ENCODE measurements at regions not wholly inside any gene's neighbourhood (a gene's known extent, or its start where the extent isn't known, plus 50 kb on each side); places are given as distances from the start of the nearest gene placed in this dataset.

DNA sequence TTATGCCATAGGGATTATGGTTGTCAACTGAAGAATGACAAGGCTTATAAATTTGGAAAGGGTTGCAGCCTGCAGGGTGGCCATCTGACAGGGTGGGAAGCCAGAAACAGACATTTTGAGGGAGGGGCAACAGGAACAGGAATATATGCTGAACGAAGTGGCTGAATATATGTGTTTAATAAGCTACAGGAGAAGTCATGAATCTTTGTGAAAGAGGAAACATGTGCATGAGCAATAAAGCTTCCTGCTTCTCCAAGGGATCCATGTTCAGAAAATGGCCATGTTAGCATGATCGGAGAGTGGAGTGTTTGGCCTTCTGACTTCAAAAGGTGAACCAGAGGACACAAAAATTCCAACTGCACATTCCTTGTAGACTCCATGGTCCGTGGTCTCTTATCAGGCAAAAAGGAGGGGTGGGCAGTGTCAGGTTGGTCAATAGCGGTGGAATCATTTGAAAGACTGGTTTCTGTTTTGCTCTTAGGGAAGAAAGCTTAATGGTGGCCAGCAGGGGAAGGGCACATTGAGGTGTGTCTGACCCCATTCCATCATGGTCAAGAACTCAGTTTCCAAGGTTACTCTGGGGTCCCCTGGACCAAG, 144.1 kb downstream of the SOCS6 start:
- DNase-seq (ENCODE audit: low read depth in 2 of 3, low spot score in 1 of 3) = no peak

DNA sequence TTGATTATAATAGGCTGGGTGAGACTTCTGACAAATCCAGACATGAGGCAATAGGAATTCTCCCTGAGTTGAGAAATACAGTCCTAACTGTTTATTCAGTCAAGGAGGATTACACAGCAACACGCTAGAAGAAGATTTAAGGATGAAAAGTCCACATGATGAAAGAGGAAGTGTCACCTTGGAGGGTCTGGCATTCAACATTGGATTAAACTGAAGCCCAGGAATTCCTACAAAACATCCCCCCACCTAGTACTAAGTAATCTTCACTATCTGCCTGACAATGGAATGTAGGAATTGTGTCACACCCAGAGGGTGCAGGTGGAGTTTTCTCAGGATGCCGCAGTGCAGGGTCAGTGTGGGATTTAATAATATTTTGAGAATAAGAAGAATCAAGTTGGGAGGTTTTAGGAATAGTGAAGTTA, 142.4 kb downstream of the SOCS6 start:
- DNase-seq (ENCODE audit: low read depth in 2 of 3, low spot score in 1 of 3) = no peak

DNA sequence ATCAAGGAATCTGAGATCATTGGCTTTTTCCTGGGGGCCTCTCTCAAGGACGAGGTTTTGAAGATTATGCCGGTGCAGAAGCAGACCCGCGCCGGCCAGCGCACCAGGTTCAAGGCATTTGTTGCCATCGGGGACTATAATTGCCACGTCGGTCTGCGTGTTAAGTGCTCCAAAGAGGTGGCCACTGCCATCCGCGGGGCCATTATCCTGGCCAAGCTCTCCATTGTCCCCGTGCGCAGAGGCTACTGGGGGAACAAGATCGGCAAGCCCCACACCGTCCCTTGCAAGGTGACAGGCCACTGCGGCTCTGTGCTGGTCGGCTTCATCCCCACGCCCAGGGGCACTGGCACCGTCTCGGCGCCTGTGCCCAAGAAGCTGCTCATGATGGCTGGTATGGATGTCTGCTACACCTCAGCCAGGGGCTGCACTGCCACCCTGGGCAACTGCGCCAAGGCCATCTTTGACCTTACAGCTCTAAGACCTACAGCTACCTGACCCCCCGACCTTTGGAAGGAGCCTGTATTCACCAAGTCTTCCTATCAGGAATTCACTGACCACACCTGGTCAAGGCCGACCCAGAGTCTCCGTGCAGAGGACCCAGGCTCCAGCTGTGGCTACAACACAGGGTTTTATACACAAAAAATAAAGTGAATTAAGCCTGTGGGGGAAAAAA, 141.8 kb downstream of the SOCS6 start:
- no peak for DNase-seq (ENCODE audit: low read depth in 2 of 3, low spot score in 1 of 3)

DNA sequence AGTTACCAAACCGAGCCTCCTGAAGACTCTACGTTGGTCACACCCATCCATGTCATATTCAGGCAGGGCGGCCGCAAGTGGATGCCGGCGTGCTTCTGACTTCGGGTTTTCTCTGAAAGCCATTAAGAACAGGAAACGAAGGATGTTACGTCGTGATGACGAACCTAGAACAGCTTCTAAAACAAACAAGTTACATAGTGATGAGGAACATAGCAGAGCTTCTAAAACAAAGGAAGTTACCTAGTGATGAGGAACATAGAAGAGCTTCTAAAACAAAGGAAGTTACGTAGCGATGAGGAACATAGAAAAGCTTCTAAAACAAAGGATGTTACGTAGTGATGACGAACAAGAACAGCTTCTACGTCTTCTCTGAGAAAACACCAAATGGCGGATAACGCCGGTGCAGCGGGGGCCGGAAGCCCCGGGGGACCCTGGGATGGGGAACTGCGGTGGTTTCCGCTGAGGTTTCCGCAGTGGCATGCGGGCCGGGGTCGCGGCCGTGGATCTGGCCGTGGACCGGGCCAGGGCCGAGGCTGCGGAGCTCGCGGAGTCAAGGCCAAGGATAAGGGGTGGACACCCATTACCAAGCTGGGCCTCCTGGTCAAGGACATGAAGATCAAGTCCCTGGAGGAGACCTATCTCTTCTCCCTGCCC, 141.1 kb downstream of the SOCS6 start:
- DNase-seq (ENCODE audit: low read depth in 2 of 3, low spot score in 1 of 3) = no peak

DNA sequence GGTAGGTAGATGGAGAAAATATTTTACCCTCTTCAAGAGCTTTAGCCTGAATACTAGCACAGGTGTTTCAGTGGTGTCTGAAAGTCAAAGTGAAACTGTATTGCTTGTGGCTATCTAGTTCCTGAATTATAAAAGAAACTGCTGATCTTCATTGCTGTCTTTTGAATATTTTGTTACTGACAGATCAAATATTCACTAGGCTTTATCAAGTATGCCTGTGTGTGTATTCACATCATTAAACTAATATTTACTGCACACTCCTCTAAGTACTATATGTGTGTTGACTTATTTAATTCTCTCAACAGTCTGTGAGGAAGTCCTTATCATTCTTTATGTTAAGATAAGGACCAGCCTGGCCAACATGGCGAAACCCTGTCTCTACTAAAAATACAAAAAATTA, 139.6 kb downstream of the SOCS6 start:
- DNase-seq (ENCODE audit: low read depth in 2 of 3, low spot score in 1 of 3) = no peak

DNA sequence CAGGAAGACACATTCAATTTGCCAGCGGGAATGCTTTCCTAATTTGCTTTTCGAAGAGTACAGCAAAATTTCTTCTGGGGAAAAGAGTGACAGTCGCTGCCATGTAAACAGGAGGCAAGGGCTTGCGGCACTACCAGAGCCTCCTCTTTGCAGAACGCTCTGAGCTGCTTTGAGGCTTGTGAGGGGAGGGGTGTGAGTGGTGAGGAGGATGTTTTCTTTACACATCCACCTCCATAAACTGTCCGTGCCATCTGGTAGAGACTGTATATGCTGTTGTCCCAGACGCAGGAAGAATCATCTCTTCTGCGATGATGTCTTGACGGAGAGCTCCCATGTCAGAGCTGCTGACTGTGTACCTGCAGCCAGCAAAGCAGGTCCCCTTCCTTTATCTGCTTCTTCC, 138.0 kb downstream of the SOCS6 start:
- no peak for DNase-seq (ENCODE audit: low read depth in 2 of 3, low spot score in 1 of 3)

DNA sequence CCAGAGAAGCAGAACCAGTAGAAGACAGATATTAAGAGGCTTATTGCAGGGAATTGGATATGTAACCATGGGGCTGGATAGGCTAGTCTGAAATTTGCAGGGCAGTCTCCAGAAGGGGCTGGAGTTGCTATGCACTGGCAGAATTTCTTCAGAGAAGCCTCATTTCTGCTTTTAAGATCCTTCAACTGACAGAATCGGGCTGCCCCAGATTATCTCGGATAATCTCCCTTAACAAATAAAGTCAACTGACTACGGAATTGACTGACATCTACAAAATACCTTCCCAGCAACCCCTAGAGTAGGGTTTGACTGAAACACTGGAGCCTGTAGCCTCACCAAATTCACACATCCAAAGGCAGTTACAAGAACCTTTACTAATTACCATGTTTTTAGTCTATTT, 136.4 kb downstream of the SOCS6 start:
- no peak for DNase-seq (ENCODE audit: low read depth in 2 of 3, low spot score in 1 of 3)

DNA sequence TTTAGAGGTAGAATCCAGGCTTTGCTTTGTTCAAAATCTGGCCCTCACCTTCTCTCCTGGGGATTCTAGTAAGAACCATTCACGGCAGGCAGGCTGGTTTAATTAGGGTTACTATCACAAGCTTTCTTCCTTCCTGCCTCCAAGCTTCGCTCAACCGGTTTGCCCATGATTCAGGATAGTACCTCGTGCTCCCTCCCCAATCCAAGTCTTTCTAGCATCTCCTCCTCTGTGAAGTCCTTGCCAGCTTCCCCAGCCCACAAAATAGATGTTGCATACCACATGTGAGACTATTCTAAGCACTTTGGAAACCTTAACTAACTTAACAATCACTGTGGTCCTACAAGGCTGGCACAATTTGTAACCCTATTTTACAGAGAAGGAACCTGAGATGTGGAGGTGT, 135.1 kb downstream of the SOCS6 start:
- no peak for DNase-seq (ENCODE audit: low read depth in 2 of 3, low spot score in 1 of 3)

DNA sequence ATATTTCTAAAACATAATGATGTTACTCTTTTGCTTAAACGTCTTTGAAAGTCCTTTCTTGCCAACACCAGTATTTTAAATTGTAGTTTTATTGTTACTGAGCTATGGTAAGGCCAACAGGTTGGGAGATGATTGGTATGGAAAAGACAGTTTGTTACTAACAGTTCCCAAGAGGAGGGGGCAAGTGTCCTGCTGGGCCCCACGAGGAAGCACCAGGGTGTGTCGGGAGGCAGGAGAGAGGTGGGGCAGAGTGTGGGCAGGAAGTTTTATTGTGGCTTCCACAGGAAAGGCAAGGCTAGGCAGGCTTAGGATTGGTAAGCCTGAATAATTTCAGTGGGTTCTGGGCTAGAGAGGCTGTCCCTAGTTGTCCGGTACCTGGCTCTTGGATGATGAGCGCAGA, 134.3 kb downstream of the SOCS6 start:
- no peak for DNase-seq (ENCODE audit: low read depth in 2 of 3, low spot score in 1 of 3)

DNA sequence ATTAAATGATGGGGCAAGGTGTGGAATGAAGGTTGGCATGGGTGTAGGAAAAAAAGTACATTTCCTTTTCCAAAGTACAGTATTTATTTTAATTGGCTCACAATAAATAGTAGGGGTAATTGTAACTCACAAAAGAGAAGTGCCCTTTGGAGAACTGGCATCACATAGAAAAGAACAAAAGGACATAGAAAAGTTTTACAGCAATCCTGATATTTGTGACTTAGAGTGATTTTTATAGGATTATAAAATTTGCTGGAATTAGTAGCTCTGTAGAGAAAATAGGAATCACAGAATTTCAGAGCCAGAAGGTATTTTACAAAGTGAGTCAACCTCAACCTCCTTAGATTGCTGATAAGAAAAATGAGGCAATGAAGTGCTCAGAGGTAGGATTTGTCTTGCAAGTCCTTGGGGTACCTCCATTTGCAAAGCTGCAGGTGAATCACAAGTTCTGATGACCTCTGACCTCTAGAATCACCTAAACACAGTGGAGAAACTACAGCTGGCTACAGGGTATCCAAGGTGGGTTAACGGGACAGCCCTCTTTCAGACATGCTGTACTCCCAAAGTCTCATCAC, 133.6 kb downstream of the SOCS6 start:
- no peak for DNase-seq (ENCODE audit: low read depth in 2 of 3, low spot score in 1 of 3)

DNA sequence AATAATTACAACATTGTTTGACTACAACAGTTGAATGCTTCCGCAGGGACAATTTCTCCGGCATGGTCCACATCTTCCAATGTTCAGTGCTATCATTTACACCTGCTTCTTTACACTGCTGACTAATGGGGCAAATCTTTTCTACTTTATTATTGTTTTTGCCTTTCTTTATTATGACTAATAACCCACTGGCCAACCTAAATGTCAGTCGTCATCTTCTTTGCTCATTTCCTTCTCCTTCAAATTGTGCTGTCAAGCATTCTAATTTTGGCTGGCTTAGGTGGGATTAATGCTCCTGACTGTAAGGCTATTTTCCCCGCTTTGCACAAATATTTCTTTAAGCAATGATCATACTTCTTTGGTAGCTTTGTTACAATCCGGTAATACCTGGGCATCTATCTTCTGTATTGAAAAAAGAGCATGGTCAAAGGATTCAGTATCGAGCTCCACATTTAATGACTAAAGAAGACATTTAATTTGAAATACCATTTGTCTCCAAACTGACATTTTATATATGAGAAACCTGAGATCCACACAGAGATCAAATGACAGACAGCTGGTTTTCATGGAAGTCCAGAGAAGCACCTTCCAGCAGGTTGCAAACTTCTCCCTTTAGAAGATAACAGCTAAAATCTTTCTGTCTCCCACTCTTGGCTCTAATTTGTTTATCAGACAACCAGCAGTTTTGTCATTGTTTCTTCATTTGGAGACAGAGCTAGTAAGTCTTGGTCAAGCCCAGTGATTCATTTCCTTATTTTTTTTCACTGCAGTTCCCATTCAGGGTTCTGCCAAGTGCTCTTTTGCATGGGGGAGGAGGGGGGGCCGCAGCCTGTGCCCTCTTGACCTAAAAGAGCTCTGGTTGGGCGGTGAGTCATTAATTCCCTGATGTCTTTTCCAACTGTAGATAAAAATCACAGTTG, 132.9 kb downstream of the SOCS6 start:
- DNase-seq (ENCODE audit: low read depth in 2 of 3, low spot score in 1 of 3) = no peak

DNA sequence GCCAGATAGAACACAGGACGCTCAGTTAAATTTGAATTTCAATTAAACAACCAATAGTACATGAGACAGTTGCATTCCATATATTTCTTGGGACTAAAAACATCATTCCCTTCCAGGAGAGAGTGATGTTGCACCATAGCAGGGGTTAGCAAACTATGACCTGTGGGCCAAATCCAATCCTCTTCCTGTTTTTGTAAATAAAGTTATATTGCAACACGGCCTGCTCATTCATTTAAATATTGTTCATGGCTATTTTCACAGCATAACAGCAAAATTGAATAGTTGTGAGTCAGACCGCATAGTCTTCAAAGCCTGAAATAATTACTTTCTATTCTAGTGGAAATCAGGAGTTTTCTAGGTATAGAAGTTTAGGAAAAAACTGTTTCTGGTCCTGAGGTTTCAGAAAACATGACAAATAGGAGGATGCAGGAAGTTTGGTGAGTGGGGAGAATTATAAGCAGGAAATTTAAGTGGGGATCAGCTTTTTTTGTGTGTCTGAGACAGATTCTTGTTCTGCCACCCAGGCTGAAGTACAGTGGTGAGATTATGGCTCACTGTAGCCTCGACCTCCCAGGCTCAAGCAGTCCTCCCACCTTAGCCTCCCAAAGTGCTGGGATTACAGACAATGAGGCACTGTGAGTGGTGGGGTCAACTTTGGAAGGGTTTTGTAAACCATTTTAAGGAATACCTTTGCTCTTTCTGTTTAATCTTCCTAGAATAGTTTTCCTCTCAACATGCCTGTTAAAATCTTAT, 131.5 kb downstream of the SOCS6 start:
- DNase-seq (ENCODE audit: low read depth in 2 of 3, low spot score in 1 of 3) = no peak

DNA sequence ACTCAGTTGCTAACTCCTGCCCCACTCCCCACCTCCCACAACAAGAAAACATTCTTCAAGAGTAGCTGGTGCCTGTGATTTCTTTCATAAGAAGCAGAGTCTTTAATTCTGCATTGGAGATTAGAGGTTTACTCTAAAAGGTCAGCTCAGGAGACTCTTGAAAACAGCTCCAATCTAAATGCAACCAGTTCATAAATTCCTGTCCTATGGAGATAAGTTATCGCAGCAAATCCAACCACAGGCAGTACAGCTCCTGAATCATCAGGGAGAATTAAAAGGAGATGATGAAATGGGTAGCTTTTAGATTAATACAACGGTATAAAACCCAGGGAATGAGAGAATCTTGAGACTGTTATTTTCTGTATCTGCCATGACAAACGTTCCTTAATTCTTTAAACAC, 130.7 kb downstream of the SOCS6 start:
- DNase-seq (ENCODE audit: low read depth in 2 of 3, low spot score in 1 of 3) = no peak

DNA sequence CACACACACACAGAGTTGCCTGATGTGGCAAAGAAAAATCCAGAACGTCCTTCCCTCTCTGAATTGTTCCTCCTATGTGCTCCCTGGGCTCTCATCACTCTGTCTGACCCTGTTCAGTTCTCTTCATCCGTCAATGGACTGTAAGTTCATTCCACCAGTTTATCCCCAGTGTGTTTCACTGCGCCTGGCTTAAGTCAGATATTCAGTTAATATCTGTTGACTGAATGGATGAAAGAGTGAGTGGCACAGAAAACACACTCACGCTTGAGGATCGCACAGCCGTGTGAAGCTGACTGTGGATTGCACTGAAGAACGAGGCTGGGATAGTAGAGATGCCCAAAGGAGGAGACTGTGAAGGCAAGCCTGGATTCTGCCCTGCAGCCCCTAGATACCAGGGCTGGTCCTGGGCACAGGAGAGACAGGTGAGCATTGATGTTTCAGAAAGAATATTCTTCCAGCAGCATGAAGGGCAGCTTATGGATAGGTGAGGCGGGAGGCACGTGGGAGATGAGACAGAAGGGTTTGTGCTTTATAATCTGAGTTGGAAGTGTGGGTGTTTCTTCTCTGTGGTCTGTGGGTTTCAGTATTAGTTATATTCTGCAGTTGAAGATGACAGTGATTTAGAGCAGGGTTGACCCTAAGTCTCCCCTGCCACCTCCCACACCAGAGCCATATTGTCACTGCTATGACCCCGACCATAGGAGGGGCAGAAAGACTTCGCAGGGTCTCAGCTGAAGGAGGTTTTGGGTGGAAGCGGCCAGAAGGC, 129.9 kb downstream of the SOCS6 start:
- DNase-seq (ENCODE audit: low read depth in 2 of 3, low spot score in 1 of 3) = no peak

DNA sequence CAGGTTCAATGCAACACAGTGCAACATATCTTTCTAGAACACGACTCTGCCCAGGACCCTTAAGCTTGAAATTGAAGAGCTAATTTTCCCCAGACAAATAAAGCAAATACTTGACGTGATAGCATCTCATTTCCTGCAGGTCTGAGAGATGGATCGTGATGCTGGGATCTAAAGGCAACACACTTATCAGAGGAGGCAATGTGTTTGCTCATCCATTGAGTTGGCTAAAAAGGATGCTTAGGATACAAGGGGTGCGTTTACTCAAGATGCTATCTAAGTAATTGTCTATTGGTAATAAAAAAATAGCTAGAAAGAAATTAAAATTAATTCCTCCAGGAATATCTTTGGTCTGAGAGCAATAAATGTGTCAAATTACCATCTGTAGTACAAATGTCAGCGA, 129.0 kb downstream of the SOCS6 start:
- DNase-seq (ENCODE audit: low read depth in 2 of 3, low spot score in 1 of 3) = no peak

DNA sequence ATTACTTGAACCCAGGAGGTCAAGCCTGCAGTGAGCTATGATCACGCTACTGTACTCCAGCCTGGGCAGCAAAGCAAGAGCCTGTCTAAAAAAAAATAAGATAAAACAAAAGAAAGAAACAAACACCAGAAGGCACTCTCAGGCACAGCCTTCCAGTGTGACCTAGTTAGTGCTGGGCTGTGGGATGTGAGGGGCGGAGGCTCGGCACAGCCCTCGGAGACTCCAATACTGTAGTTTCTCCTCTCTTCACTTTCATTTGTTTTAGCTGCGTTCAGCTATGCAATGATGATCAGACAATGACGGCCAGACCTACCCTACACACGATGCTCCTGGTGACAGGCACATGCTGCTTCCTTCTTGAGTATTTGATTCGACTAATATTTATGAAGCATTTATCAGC, 127.7 kb downstream of the SOCS6 start:
- DNase-seq (ENCODE audit: low read depth in 2 of 3, low spot score in 1 of 3) = no peak

DNA sequence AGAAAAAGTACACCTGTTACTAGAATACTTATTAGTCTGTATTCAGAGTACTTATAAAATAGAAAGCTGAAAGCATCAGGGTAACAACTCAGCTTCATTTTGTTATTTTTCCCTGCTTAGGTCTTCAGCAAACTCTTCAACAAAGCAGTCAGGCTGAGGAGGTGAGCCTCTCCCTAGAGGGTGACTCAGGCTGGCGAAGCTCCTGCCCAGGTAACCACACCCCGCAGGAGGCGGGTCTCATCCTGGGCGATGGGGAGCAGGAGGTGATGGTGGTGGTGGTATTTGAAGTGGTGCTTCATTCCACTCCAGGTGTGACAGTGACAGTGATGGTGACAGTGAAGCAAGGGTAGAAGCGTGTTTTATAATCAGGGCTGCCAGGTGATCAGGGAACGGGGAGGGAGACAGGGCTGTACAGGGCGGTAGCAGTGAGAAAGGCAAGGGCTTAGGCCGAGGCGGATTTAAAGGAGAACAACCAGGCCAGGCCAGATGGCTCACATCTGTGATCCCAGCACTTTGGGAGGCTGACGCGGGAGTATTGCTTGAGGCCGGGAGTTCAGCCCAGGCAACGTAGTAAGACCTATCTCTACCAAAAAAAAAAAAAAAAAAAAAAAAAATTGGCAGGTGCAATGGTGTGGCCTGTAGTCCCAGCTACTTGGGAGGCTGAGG, 127.1 kb downstream of the SOCS6 start:
- DNase-seq (ENCODE audit: low read depth in 2 of 3, low spot score in 1 of 3) = no peak

DNA sequence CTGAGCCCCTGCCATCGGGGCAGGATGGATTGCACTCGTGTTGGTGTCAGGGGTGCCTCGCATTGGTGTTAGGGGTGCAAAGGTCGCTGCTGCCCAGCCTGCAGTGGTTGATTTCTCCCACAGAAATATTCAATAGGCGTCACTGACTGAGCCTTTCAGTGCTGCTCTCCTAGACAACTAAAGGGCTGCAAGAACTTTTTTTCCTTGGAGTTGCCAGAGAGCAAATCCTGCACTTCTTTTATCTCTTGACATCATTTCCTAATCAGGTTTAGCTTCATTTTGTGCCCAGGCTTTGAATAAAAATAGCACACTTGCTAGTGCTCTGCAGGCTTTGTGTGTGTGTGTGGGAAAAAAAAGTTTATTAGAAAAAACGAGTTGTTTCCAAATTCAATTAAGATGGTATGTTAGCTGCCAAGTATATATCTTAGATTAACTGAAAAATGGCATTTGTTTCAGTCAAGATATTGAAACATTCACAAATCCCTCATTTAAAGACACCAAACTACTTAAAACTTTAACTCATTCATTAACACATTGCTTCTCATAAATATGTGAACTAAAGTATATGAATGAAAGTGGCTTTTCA, 125.6 kb downstream of the SOCS6 start:
- DNase-seq (ENCODE audit: low read depth in 2 of 3, low spot score in 1 of 3) = no peak

DNA sequence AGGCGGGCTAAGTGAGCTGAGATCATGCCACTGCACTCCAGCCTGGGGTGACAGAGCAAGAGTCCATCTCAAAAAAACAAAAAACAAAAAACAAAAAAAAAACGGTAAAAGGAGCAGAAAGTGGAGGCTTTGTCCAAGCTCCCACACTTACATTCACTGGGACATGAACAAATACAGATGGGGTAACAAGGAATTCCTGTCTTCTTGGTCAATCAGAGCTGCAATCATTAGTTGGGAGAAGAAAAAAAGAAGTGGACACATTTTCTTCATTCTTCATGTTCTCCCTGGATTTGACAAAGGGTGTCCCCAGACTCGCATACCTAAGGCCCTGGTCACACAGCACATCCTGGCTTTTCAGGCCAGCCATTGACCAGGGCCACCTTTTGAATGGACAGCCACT, 124.6 kb downstream of the SOCS6 start:
- no peak for DNase-seq (ENCODE audit: low read depth in 2 of 3, low spot score in 1 of 3)
